K562 (cell line): ENCODE measurements at regions not wholly inside any gene's neighbourhood (a gene's known extent, or its start where the extent isn't known, plus 50 kb on each side); places are given as distances from the start of the nearest gene placed in this dataset.

Experiments used
- GMEB1 ChIP-seq: fragments of 250-450 bp; sonication (Bioruptor Pico); IDR thresholded peaks from 2 replicates; pipeline ENCODE4 v1.4.0; 2020; ENCODE audit warnings: mild to moderate bottlenecking
- RBM17 ChIP-seq: fragments of 200-400 bp; formaldehyde crosslinking; IDR thresholded peaks from 2 replicates; pipeline ENCODE4 v1.6.1; 2017; ENCODE audit warnings: low read depth, mild to moderate bottlenecking, low read length, borderline replicate concordance
- TAL1 ChIP-seq: fragments of 450-650 bp; IDR thresholded peaks from 2 replicates; pipeline ENCODE4 v1.6.1; 2016; ENCODE audit warnings: mild to moderate bottlenecking
- TF ChIP-seq, protein P1 (sequence below): fragments of 200-600 bp; sonication (generic); IDR thresholded peaks from one replicate; pipeline ENCODE4 v1.6.1; 2012; ENCODE audit warnings: mild to moderate bottlenecking, low read depth, low read length, inconsistent platforms

- no peak for TF ChIP-seq TAL1
- no peak for TF ChIP-seq RBM17
- no peak for TF ChIP-seq GMEB1 (CRISPR knock-in tag)
- TF ChIP-seq, protein P1, sequence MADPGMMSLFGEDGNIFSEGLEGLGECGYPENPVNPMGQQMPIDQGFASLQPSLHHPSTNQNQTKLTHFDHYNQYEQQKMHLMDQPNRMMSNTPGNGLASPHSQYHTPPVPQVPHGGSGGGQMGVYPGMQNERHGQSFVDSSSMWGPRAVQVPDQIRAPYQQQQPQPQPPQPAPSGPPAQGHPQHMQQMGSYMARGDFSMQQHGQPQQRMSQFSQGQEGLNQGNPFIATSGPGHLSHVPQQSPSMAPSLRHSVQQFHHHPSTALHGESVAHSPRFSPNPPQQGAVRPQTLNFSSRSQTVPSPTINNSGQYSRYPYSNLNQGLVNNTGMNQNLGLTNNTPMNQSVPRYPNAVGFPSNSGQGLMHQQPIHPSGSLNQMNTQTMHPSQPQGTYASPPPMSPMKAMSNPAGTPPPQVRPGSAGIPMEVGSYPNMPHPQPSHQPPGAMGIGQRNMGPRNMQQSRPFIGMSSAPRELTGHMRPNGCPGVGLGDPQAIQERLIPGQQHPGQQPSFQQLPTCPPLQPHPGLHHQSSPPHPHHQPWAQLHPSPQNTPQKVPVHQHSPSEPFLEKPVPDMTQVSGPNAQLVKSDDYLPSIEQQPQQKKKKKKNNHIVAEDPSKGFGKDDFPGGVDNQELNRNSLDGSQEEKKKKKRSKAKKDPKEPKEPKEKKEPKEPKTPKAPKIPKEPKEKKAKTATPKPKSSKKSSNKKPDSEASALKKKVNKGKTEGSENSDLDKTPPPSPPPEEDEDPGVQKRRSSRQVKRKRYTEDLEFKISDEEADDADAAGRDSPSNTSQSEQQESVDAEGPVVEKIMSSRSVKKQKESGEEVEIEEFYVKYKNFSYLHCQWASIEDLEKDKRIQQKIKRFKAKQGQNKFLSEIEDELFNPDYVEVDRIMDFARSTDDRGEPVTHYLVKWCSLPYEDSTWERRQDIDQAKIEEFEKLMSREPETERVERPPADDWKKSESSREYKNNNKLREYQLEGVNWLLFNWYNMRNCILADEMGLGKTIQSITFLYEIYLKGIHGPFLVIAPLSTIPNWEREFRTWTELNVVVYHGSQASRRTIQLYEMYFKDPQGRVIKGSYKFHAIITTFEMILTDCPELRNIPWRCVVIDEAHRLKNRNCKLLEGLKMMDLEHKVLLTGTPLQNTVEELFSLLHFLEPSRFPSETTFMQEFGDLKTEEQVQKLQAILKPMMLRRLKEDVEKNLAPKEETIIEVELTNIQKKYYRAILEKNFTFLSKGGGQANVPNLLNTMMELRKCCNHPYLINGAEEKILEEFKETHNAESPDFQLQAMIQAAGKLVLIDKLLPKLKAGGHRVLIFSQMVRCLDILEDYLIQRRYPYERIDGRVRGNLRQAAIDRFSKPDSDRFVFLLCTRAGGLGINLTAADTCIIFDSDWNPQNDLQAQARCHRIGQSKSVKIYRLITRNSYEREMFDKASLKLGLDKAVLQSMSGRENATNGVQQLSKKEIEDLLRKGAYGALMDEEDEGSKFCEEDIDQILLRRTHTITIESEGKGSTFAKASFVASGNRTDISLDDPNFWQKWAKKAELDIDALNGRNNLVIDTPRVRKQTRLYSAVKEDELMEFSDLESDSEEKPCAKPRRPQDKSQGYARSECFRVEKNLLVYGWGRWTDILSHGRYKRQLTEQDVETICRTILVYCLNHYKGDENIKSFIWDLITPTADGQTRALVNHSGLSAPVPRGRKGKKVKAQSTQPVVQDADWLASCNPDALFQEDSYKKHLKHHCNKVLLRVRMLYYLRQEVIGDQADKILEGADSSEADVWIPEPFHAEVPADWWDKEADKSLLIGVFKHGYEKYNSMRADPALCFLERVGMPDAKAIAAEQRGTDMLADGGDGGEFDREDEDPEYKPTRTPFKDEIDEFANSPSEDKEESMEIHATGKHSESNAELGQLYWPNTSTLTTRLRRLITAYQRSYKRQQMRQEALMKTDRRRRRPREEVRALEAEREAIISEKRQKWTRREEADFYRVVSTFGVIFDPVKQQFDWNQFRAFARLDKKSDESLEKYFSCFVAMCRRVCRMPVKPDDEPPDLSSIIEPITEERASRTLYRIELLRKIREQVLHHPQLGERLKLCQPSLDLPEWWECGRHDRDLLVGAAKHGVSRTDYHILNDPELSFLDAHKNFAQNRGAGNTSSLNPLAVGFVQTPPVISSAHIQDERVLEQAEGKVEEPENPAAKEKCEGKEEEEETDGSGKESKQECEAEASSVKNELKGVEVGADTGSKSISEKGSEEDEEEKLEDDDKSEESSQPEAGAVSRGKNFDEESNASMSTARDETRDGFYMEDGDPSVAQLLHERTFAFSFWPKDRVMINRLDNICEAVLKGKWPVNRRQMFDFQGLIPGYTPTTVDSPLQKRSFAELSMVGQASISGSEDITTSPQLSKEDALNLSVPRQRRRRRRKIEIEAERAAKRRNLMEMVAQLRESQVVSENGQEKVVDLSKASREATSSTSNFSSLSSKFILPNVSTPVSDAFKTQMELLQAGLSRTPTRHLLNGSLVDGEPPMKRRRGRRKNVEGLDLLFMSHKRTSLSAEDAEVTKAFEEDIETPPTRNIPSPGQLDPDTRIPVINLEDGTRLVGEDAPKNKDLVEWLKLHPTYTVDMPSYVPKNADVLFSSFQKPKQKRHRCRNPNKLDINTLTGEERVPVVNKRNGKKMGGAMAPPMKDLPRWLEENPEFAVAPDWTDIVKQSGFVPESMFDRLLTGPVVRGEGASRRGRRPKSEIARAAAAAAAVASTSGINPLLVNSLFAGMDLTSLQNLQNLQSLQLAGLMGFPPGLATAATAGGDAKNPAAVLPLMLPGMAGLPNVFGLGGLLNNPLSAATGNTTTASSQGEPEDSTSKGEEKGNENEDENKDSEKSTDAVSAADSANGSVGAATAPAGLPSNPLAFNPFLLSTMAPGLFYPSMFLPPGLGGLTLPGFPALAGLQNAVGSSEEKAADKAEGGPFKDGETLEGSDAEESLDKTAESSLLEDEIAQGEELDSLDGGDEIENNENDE: no peak
These were observed 162.6 kb downstream of the KLF13 start (continued) for GRCh38 chr15:31489281-31489680.
